ENCODE measurements at regions not wholly inside any gene's neighbourhood (a gene's known extent, or its start where the extent isn't known, plus 50 kb on each side); places are given as distances from the start of the nearest gene placed in this dataset.

- Histone ChIP-seq H3K9me3 (replicated peaks; ENCODE audit: insufficient read depth, low read length) (no peaks in the 10 kb centered on the region), H4K20me1 (ENCODE audit: insufficient read depth, low read length) (no peaks in the 10 kb centered on the region), H3K36me3 (replicated peaks; ENCODE audit: insufficient read depth, low read length) (no peaks in the 10 kb centered on the region), H2AFZ (ENCODE audit: low read length) (no peak overlapping the region), H3K79me2 (ENCODE audit: low read length) (no peaks in the 10 kb centered on the region), H3K9me2 (replicated peaks; ENCODE audit: insufficient read depth, low read length) (no peaks in the 10 kb centered on the region), H3K27ac (ENCODE audit: low read length) (no peak overlapping the region), H3K4me3 (ENCODE audit: low read length) (no peak overlapping the region), H3F3A (ENCODE audit: insufficient read depth, low read length) (no peaks in the 10 kb centered on the region), H3K9ac (ENCODE audit: low read length) (no peak overlapping the region), H3K4me2 (ENCODE audit: low read depth, low read length) (no peak overlapping the region), H3K27me3 (replicated peaks; ENCODE audit: insufficient read depth, low read length) (no peaks in the 10 kb centered on the region), H3K4me1 (ENCODE audit: low read length) (no peaks in the 10 kb centered on the region)
- no peak for TF ChIP-seq CTCF (IDR thresholded peaks at IDR 0.05; ENCODE audit: low read length)
- no peak for TF ChIP-seq EZH2phosphoT487 (IDR thresholded peaks at IDR 0.05; ENCODE audit: low read length)
- no peak for DNase-seq
Measured at GRCh38 chr6:18861204-18861603, 474.1 kb downstream of the RNF144B start.

GRCh38 chr6:18883268-18883667 lies 496.1 kb downstream of the RNF144B start:
- Histone ChIP-seq H3K79me2 (ENCODE audit: low read length) (no peaks in the 10 kb centered on the region), H3K9ac (ENCODE audit: low read length) (no peak overlapping the region), H3K4me3 (ENCODE audit: low read length) (no peak overlapping the region)

GRCh38 chr6:18883851-18884250 lies 496.7 kb downstream of the RNF144B start:
- no peaks in the 10 kb centered on the region for H3K9me3 ChIP-seq (replicated peaks; ENCODE audit: insufficient read depth, low read length)
- H3K4me2 ChIP-seq (ENCODE audit: low read depth, low read length) = no peak overlapping the region
- H3F3A ChIP-seq (ENCODE audit: insufficient read depth, low read length) = no peaks in the 10 kb centered on the region
- H3K4me3 ChIP-seq (ENCODE audit: low read length) = no peak overlapping the region
- H4K20me1 ChIP-seq (ENCODE audit: insufficient read depth, low read length) = no peaks in the 10 kb centered on the region
- H3K27ac ChIP-seq (ENCODE audit: low read length) = no peak overlapping the region
- H2AFZ ChIP-seq (ENCODE audit: low read length) = no peak overlapping the region
- H3K9ac ChIP-seq (ENCODE audit: low read length) = no peak overlapping the region
- no peaks in the 10 kb centered on the region for H3K36me3 ChIP-seq (replicated peaks; ENCODE audit: insufficient read depth, low read length)
- no peaks in the 10 kb centered on the region for H3K9me2 ChIP-seq (replicated peaks; ENCODE audit: insufficient read depth, low read length)
- DNase-seq = no peak
- H3K4me1 ChIP-seq (ENCODE audit: low read length) = no peaks in the 10 kb centered on the region
- no peaks in the 10 kb centered on the region for H3K27me3 ChIP-seq (replicated peaks; ENCODE audit: insufficient read depth, low read length)
- no peaks in the 10 kb centered on the region for H3K79me2 ChIP-seq (ENCODE audit: low read length)
- no peak for TF ChIP-seq CTCF (IDR thresholded peaks at IDR 0.05; ENCODE audit: low read length)
- TF ChIP-seq EZH2phosphoT487 (IDR thresholded peaks at IDR 0.05; ENCODE audit: low read length) = no peak

More at GRCh38 chr6:18883268-18883667, 496.1 kb downstream of the RNF144B start:
- no peak for DNase-seq
- Histone ChIP-seq H3K27ac (ENCODE audit: low read length) (no peak overlapping the region), H3K36me3 (replicated peaks; ENCODE audit: insufficient read depth, low read length) (no peaks in the 10 kb centered on the region), H4K20me1 (ENCODE audit: insufficient read depth, low read length) (no peaks in the 10 kb centered on the region), H3K9me2 (replicated peaks; ENCODE audit: insufficient read depth, low read length) (no peaks in the 10 kb centered on the region), H3F3A (ENCODE audit: insufficient read depth, low read length) (no peaks in the 10 kb centered on the region), H3K9me3 (replicated peaks; ENCODE audit: insufficient read depth, low read length) (no peaks in the 10 kb centered on the region), H2AFZ (ENCODE audit: low read length) (no peak overlapping the region), H3K4me2 (ENCODE audit: low read depth, low read length) (no peak overlapping the region), H3K4me1 (ENCODE audit: low read length) (no peaks in the 10 kb centered on the region), H3K27me3 (replicated peaks; ENCODE audit: insufficient read depth, low read length) (no peaks in the 10 kb centered on the region)
- TF ChIP-seq CTCF (IDR thresholded peaks at IDR 0.05; ENCODE audit: low read length) = no peak
- TF ChIP-seq EZH2 (optimal IDR thresholded peaks at IDR 0.05; ENCODE audit: low read depth, low read length) = no peak
- TF ChIP-seq EZH2phosphoT487 (IDR thresholded peaks at IDR 0.05; ENCODE audit: low read length) = no peak

Measured in MM.1S (cell line).